Fibroblast of the aortic adventitia (primary cell): ENCODE measurements at regions not wholly inside any gene's neighbourhood (a gene's known extent, or its start where the extent isn't known, plus 50 kb on each side); places are given as distances from the start of the nearest gene placed in this dataset.

ENCODE experiments used
- DNase-seq: peaks from one replicate; pipeline ENCODE4 v3.0.0-alpha.2; 2010; ENCODE audit warnings: low read depth
- H3K4me3 ChIP-seq: 2 replicates; pipeline ENCODE4 v1.5.1; 2011; ENCODE audit warnings: low read depth, mild to moderate bottlenecking, control low read depth, low read length, moderate library complexity
- TF ChIP-seq, protein P1 (sequence below): IDR thresholded peaks from 2 replicates; pipeline ENCODE4 v1.5.1; 2011; ENCODE audit warnings: mild to moderate bottlenecking, low read length, control low read depth, inconsistent platforms; ENCODE audit not compliant: insufficient read depth

DNA sequence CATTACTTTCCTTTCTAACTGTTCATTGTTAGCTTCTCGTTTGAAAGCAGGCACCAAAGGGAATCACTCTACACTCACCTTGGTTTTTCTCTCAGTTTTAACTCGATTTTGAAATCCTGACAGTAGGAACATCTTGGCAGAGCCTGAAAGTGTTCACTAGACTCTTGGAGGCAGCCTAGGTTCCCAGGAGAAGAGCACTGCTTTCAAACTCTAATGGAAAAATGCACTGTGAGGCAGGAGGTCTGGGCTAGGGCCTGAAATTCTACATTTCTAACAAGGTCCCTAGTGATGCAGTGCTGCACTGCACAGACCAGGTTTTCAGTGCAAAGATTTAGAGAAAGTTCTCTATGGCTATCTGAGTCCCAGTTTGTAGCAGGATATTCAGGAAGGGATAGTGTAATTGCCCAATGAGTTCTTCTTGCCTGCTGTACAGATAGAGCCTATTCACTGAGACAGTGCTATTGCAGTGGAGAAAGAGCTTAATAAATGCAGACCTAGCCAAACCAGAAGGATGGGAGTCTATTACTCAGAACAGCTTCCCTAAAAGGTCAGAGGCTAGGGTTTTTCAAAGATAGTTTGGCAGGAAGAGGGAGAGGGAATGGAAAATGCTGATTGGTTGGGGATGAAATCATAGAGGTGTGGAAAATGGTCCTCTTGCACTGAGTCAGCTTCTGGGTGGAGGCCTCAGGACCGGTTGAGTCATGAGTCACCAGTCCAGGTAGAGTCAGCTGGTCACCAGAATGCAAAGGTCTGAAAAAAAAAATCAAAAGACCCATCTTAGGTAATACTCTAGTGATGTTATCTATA lies 153.9 kb downstream of the GPBP1 start:
- TF ChIP-seq, protein P1, sequence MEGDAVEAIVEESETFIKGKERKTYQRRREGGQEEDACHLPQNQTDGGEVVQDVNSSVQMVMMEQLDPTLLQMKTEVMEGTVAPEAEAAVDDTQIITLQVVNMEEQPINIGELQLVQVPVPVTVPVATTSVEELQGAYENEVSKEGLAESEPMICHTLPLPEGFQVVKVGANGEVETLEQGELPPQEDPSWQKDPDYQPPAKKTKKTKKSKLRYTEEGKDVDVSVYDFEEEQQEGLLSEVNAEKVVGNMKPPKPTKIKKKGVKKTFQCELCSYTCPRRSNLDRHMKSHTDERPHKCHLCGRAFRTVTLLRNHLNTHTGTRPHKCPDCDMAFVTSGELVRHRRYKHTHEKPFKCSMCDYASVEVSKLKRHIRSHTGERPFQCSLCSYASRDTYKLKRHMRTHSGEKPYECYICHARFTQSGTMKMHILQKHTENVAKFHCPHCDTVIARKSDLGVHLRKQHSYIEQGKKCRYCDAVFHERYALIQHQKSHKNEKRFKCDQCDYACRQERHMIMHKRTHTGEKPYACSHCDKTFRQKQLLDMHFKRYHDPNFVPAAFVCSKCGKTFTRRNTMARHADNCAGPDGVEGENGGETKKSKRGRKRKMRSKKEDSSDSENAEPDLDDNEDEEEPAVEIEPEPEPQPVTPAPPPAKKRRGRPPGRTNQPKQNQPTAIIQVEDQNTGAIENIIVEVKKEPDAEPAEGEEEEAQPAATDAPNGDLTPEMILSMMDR, result no peak
- peak; percentile 41 for DNase-seq
- no peak overlapping the region for H3K4me3 ChIP-seq

DNA sequence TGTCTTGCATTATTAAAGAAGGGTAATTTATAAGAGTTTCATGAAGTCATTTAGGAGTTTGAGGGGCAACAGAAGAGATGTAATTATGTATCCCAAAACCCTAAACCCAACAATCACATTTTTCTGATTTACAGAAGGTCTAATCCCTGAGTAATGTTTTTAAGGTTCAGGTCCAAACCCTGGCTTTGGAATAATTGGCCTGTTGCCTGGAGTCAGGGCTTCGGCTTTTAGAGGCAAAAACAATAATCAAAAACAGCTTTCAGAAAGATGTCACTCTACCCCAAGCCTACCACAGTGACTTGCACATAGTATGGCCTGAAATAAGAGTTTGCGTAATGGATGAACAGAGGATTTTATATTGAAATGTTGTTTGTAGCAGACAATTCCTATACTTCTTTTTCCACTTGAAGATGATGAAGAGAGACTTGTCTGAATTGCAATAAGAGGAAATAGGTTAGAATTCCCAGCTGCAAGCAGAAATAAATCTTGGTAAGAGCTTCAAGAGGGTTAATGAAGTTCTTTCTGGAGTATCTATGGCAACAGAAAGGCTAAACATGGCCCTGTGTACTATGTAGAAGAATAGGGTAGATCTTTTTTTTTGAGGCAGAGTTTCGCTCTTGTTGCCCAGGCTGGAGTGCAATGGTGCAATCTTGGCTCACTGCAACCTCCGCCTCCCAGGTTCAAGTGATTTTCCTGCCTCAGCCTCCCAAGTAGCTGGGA lies 152.0 kb downstream of the GPBP1 start:
- TF ChIP-seq, protein P1, result no peak
- no peak overlapping the region for H3K4me3 ChIP-seq
- peak; percentile 41 for DNase-seq

DNA sequence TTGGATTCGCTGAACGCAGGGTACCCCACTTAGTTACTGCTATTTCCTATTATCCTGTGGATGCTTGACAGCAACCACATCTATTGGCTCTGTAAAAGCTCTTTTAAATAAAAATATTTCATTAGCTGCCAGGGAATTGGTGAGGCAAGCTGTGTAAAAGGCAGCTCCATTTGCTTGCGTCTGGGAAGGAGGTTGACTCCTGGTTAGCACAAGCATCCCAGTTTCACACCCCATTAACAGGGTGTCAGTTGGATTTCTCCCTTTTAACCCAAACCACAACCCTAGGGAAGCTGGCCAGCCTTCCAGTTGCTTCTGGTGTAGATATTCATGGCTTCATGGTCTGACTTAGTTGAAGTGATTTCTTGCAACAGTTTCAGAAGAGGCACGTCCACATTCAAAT lies 151.0 kb downstream of the GPBP1 start:
- DNase-seq, result no peak
- no peak overlapping the region for H3K4me3 ChIP-seq
- TF ChIP-seq, protein P1, result no peak

DNA sequence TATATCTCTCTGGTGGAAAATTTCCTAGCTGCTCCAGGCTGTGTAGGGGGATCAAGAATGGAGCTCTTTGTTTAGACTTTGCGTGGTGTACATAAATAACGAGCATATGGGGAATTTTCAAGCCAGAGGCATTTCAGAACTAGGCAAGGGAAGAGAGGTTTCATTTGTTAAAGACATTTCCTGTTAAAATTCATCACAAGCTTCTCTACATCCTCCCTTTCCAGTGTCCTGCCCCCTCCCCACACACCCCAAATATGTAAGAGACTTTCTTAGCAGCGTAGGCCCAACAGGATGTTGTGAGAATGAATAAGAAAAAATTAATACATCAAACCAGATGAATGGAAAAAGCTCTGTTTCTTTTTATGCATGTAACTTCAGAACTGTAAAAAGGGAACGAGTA lies 150.3 kb downstream of the GPBP1 start:
- TF ChIP-seq, protein P1, result no peak
- DNase-seq, result no peak
- H3K4me3 ChIP-seq, result no peak overlapping the region

DNA sequence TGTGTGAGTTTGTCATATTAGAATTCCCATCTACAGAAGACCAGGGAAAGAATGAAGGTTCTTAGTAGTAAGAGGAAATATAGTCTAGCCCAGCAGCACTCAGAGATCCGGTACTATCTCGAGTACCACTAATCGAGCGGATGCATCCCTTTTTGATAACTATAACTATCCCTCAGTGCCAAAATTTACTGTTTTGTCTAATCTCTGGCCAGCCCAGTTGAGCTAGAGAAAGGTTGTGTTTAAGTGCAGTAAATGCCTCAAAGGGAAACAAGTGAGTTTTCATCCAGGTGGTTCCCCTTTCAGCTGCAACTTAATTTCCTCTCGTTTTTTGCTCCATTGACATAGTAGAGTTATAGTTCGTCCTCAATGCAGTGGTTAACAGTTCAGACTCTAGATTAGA lies 146.7 kb downstream of the GPBP1 start:
- DNase-seq, result no peak

DNA sequence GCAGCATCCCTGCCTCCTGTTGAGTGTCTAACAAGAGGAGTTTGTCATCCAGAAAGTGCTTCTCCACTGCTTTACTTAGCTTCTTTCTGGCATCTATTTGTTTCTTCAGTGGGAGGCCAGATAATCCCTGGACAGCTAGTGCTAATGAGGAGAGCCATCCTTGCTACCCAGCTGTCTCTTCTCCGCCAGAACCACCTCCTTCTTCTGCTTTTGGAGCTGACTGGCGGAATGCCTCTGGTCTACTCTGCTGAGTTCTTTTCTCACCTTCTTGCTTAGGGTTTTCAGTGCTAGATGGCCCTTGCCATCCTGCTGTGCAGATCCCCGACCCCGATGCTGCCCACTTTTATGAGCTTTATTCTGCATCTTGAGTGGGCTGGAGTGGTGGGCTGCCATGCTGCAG lies 145.8 kb downstream of the GPBP1 start:
- DNase-seq, result no peak

More for the DNA sequence above, 146.7 kb downstream of the GPBP1 start:
- TF ChIP-seq, protein P1, result no peak
- H3K4me3 ChIP-seq, result no peak overlapping the region

More for the DNA sequence above, 145.8 kb downstream of the GPBP1 start:
- TF ChIP-seq, protein P1, result no peak
- H3K4me3 ChIP-seq, result no peak overlapping the region
